IgD-negative memory B cell (primary cell): ENCODE measurements at regions not wholly inside any gene's neighbourhood (a gene's known extent, or its start where the extent isn't known, plus 50 kb on each side); places are given as distances from the start of the nearest gene placed in this dataset.

Source experiments
- H3K27ac Mint-ChIP-seq, 3 donors: one replicate each; pipeline ENCODE4 v1.8.0; 2020 to 2022; ENCODE audit warnings: mild to moderate bottlenecking in 3 of 3, mixed read lengths in 3 of 3, moderate library complexity in 1 of 3
- H3K27me3 Mint-ChIP-seq: one replicate; pipeline ENCODE4 v1.8.0; 2021; ENCODE audit warnings: mixed read lengths
- H3K36me3 Mint-ChIP-seq: one replicate; pipeline ENCODE4 v1.8.0; 2020; ENCODE audit warnings: mild to moderate bottlenecking, mixed read lengths
- H3K4me1 Mint-ChIP-seq, 3 donors: one replicate each; pipeline ENCODE4 v1.8.0; 2020 to 2022; ENCODE audit warnings: mixed read lengths in 3 of 3, mild to moderate bottlenecking in 1 of 3
- H3K4me3 Mint-ChIP-seq, 4 donors: one replicate each; pipeline ENCODE4 v1.8.0; 2020 to 2022; ENCODE audit warnings: mild to moderate bottlenecking in 4 of 4, mixed read lengths in 4 of 4, moderate library complexity in 3 of 4
- H3K9me3 Mint-ChIP-seq, 3 donors: one replicate each; pipeline ENCODE4 v1.8.0; 2020 to 2021; ENCODE audit warnings: mixed read lengths in 3 of 3, mild to moderate bottlenecking in 1 of 3

DNA sequence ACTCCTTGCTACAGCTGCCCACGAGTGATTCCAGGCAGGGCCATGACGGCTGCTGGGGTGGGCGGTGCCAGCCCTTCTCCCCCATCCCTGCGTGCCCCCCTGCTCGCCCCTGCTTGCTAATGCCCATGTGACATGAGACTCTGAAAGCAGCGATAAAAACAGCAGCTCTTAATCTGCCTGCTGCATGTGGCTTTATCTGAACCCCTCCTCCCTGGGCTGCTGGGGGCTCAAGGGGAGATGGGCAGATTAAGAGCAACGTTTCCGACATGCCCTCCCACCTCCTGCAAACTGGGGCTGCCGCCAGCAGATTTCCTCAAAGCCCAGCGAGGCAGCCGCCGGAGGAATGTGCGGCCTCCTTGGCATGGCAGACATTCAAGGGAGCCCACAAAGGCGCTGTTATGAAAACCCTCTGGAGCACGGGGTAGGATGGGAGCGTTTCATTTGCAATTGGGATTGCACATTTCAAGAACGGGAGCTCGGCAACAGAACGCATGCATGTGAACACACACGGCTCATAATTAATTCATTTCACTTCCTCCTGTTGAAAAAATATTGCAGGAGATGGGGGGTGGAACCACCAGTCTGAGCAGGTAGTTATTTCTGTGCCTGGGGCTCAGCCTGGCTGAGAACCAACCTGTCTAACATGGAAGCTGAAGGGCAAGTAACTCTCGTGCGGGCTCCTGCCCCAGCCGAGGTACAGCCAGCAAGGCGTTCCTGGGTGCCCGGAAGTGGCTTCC lies 504.2 kb upstream of the PROK2 start:
- Mint-ChIP-seq H3K9me3 (no peaks in the 10 kb centered on the region), H3K27ac (no peak overlapping the region), H3K4me1 (peaks cover 8 to 14% (median 8%) of the 10 kb centered on the region in 3 donors), H3K36me3 (no peaks in the 10 kb centered on the region), H3K27me3 (peaks cover 25% of the 10 kb centered on the region), H3K4me3 (peak overlapping the region; percentile 61 to 92 (median 82))

DNA sequence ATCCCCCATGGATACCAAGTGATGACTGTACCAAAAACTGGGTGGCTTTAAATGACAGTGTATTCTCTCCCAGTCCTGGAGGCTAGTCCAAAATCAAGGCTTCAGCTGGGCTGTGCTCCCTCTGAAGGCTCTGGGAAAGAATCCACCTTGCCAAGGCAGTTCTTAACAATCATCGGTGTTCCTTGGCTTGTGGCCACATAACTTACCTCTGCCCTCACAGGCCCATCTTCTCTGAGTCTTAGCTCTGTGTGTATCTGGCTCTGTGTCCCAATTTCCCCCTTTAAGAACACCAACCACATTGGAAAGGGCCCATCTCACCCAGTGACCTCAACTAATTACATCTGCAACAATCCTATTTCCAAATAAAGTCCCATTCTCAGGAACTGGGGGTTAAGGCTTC lies 503.0 kb upstream of the PROK2 start:
- H3K27me3 Mint-ChIP-seq = peaks cover 25% of the 10 kb centered on the region
- H3K36me3 Mint-ChIP-seq = no peaks in the 10 kb centered on the region
- no peak overlapping the region for H3K4me3 Mint-ChIP-seq
- H3K9me3 Mint-ChIP-seq = peaks cover 0 to 7% (median 1%) of the 10 kb centered on the region in 3 donors
- H3K27ac Mint-ChIP-seq = no peak overlapping the region
- H3K4me1 Mint-ChIP-seq = peaks cover 8 to 14% (median 8%) of the 10 kb centered on the region in 3 donors

GRCh38 chr3:72285502-72285901 lies 500.6 kb upstream of the PROK2 start:
- H3K9me3 Mint-ChIP-seq = peaks cover 1 to 12% (median 3%) of the 10 kb centered on the region in 3 donors
- H3K36me3 Mint-ChIP-seq = no peaks in the 10 kb centered on the region
- peaks cover 19% of the 10 kb centered on the region for H3K27me3 Mint-ChIP-seq
- no peak overlapping the region for H3K4me3 Mint-ChIP-seq
- peaks cover 8 to 16% (median 9%) of the 10 kb centered on the region in 3 donors for H3K4me1 Mint-ChIP-seq
- peak overlapping the region in 1 of 3 donors; percentile 82 for H3K27ac Mint-ChIP-seq

GRCh38 chr3:72284471-72284870 lies 499.5 kb upstream of the PROK2 start:
- H3K4me3 Mint-ChIP-seq = no peak overlapping the region
- no peak overlapping the region for H3K27ac Mint-ChIP-seq
- no peaks in the 10 kb centered on the region for H3K36me3 Mint-ChIP-seq
- peaks cover 1 to 12% (median 3%) of the 10 kb centered on the region in 3 donors for H3K9me3 Mint-ChIP-seq
- peaks cover 5 to 11% (median 6%) of the 10 kb centered on the region in 3 donors for H3K4me1 Mint-ChIP-seq
- peaks cover 15% of the 10 kb centered on the region for H3K27me3 Mint-ChIP-seq

DNA sequence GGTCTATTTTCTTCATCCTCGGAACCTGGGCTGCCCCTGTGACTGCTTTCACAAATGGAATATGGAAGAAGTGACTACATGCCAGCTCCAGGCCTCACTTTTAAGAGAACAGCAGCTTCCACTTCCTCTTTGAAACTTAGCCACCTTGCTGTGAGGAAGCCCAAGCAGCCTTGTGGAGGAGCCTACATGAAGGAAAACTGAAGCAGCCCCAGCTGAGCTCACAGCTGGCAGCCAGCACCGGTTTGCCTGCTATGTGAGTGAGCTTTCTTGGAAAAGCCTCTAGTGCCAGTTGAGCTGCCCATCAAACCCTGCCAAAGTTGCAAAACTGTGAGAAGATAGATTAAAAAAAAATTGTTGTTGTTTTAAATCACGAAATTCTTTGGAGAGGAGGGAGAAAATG lies 498.0 kb upstream of the PROK2 start:
- Mint-ChIP-seq H3K4me1 (peaks cover 1 to 4% (median 2%) of the 10 kb centered on the region in 3 donors), H3K27me3 (peaks cover 3% of the 10 kb centered on the region), H3K36me3 (no peaks in the 10 kb centered on the region), H3K4me3 (peak overlapping the region in 1 of 4 donors; percentile 51), H3K9me3 (peaks cover 1 to 12% (median 3%) of the 10 kb centered on the region in 3 donors), H3K27ac (no peak overlapping the region)

DNA sequence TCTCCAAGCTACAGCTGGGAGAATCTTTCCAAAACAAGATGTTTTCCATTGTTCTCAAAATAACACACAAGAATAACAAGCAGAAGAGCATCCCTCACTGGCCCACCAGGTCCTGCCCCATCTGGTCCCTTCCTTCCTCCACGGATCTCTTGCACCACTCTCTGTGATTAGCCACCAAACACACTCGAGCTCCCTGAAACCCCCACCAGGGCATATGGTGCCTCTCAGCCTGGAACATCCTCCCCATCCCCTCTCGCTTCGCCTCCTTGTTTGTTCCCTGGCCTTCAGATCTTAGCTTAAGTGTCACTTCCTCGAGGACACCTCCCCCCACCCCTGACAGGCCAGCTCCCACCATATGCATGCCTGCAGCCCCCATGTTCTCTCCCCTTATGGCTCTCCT lies 496.6 kb upstream of the PROK2 start:
- H3K4me3 Mint-ChIP-seq = no peak overlapping the region
- peaks cover 2% of the 10 kb centered on the region for H3K27me3 Mint-ChIP-seq
- no peaks in the 10 kb centered on the region for H3K36me3 Mint-ChIP-seq
- peaks cover 1 to 12% (median 8%) of the 10 kb centered on the region in 3 donors for H3K9me3 Mint-ChIP-seq
- no peak overlapping the region for H3K27ac Mint-ChIP-seq
- H3K4me1 Mint-ChIP-seq = peaks cover 1 to 4% (median 2%) of the 10 kb centered on the region in 3 donors

DNA sequence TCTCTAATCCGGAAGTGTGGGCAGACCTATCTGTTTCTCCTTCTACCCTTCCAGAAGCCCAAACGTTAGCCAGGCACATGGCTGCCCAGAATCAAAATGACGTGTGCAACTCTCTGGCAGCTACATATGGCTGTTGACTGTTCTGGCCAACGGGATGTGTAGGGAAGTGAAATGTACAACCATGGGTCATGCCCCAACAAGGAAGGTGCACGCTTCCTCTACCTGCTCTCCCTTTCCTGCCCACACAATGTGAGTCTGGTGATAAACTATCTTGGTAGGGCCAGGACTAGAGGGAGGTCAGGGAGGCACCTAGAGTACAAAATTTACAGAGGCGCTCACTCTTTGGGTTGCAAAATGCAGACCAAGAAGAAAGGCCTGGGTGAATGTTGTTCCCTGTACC lies 495.9 kb upstream of the PROK2 start:
- H3K27me3 Mint-ChIP-seq = peaks cover 1% of the 10 kb centered on the region
- peaks cover 2 to 9% (median 3%) of the 10 kb centered on the region in 3 donors for H3K4me1 Mint-ChIP-seq
- peaks cover 1 to 12% (median 8%) of the 10 kb centered on the region in 3 donors for H3K9me3 Mint-ChIP-seq
- H3K36me3 Mint-ChIP-seq = no peaks in the 10 kb centered on the region
- no peak overlapping the region for H3K4me3 Mint-ChIP-seq
- no peak overlapping the region for H3K27ac Mint-ChIP-seq

GRCh38 chr3:72279631-72280041 lies 494.7 kb upstream of the PROK2 start:
- Mint-ChIP-seq H3K27ac (no peak overlapping the region), H3K36me3 (no peaks in the 10 kb centered on the region), H3K27me3 (peaks cover under 1% of the 10 kb centered on the region), H3K9me3 (peaks cover 1 to 12% (median 8%) of the 10 kb centered on the region in 3 donors), H3K4me1 (peaks cover 8 to 15% (median 12%) of the 10 kb centered on the region in 3 donors), H3K4me3 (no peak overlapping the region)

DNA sequence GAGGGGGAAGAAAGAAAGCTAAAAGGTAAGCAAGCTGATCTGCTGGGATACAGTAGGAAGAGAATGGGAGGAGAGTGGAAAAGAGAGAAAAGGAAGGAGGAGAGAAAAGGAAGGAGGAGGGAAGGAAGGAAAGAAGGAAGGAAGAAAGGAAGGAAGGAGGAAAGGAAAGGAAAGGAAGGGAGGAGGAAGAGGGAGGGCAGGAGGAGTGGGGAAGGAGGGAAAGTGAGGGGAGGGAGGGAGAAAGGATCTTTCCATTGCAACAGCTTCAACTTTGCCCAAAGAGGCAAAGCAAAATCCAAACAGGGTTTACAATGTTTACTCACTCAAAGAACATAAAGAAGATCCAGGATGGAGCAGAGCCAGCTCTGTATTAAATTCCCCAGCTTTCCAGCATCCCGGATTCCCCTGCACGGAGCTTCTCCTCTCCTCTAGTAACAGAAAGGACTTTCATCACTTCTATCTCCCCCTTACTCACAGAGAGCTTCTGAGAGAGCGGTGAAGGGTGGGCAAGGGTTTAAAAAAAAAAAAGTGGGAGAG lies 494.2 kb upstream of the PROK2 start:
- H3K4me1 Mint-ChIP-seq = peaks cover 12 to 20% (median 17%) of the 10 kb centered on the region in 3 donors
- H3K27ac Mint-ChIP-seq = no peak overlapping the region
- no peaks in the 10 kb centered on the region for H3K36me3 Mint-ChIP-seq
- peaks cover 3% of the 10 kb centered on the region for H3K27me3 Mint-ChIP-seq
- H3K9me3 Mint-ChIP-seq = peaks cover 1 to 12% (median 8%) of the 10 kb centered on the region in 3 donors
- no peak overlapping the region for H3K4me3 Mint-ChIP-seq

- Mint-ChIP-seq H3K27ac (no peak overlapping the region), H3K4me3 (no peak overlapping the region), H3K9me3 (peaks cover 0 to 11% (median 8%) of the 10 kb centered on the region in 3 donors), H3K36me3 (no peaks in the 10 kb centered on the region), H3K4me1 (peaks cover 18 to 23% (median 22%) of the 10 kb centered on the region in 3 donors), H3K27me3 (peaks cover 3% of the 10 kb centered on the region)
Measured at GRCh38 chr3:72278349-72279067, 493.6 kb upstream of the PROK2 start.

GRCh38 chr3:72277710-72278109 lies 492.8 kb upstream of the PROK2 start:
- H3K4me3 Mint-ChIP-seq = no peak overlapping the region
- no peak overlapping the region for H3K27ac Mint-ChIP-seq
- H3K4me1 Mint-ChIP-seq = peaks cover 21 to 27% (median 22%) of the 10 kb centered on the region in 3 donors
- H3K36me3 Mint-ChIP-seq = no peaks in the 10 kb centered on the region
- peaks cover 0 to 8% (median 4%) of the 10 kb centered on the region in 3 donors for H3K9me3 Mint-ChIP-seq
- H3K27me3 Mint-ChIP-seq = peaks cover 3% of the 10 kb centered on the region

GRCh38 chr3:72276806-72277205 lies 491.9 kb upstream of the PROK2 start:
- peaks cover 22 to 30% (median 24%) of the 10 kb centered on the region in 3 donors for H3K4me1 Mint-ChIP-seq
- H3K36me3 Mint-ChIP-seq = no peaks in the 10 kb centered on the region
- no peak overlapping the region for H3K4me3 Mint-ChIP-seq
- H3K27me3 Mint-ChIP-seq = peaks cover 5% of the 10 kb centered on the region
- peaks cover 0 to 5% (median 0%) of the 10 kb centered on the region in 3 donors for H3K9me3 Mint-ChIP-seq
- no peak overlapping the region for H3K27ac Mint-ChIP-seq

DNA sequence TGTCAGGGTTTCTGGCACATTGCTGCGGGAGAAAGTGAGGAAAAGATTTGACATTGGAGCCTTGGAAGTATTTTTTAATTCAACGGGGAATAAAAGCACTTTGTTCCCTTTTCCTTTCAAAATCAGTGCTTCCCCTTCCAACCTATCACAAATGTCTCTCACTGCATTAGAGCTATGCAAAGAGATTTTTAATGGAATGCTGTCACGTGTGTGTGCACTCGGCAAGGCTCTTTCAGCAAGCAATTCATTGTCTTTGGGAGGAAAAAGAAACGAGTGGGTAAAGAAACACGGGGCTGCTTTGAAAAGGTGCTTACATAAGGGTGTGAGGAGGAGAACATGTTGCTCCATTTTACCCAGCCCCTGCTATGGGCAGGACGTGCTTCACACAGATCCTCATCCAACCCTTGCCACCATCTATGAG lies 490.4 kb upstream of the PROK2 start:
- no peak overlapping the region for H3K4me3 Mint-ChIP-seq
- peaks cover 30 to 37% (median 30%) of the 10 kb centered on the region in 3 donors for H3K4me1 Mint-ChIP-seq
- H3K27ac Mint-ChIP-seq = no peak overlapping the region
- no peaks in the 10 kb centered on the region for H3K36me3 Mint-ChIP-seq
- peaks cover 7% of the 10 kb centered on the region for H3K27me3 Mint-ChIP-seq
- peaks cover 0 to 5% (median 0%) of the 10 kb centered on the region in 3 donors for H3K9me3 Mint-ChIP-seq

GRCh38 chr3:72274493-72275330 lies 489.8 kb upstream of the PROK2 start:
- Mint-ChIP-seq H3K36me3 (no peaks in the 10 kb centered on the region), H3K4me1 (peaks cover 34 to 43% (median 36%) of the 10 kb centered on the region in 3 donors), H3K9me3 (peaks cover 0 to 5% (median 0%) of the 10 kb centered on the region in 3 donors), H3K27ac (peak overlapping the region; percentile 20 to 44 (median 32)), H3K4me3 (peak overlapping the region; percentile 41 to 92 (median 62)), H3K27me3 (peaks cover 13% of the 10 kb centered on the region)
